AML-193 (cell line): ENCODE measurements at regions not wholly inside any gene's neighbourhood (a gene's known extent, or its start where the extent isn't known, plus 50 kb on each side); places are given as distances from the start of the nearest gene placed in this dataset.
"Not testable (repeated sequence)": the region's sequence is repeated elsewhere in the genome, so short reads cannot be mapped to it uniquely, and the experiment has no call there.

ENCODE experiments used
- DNase-seq, 2 experiments: peaks; one replicate each; lab custom pipeline; 2025; lab: John Stamatoyannopoulos, UW

DNA sequence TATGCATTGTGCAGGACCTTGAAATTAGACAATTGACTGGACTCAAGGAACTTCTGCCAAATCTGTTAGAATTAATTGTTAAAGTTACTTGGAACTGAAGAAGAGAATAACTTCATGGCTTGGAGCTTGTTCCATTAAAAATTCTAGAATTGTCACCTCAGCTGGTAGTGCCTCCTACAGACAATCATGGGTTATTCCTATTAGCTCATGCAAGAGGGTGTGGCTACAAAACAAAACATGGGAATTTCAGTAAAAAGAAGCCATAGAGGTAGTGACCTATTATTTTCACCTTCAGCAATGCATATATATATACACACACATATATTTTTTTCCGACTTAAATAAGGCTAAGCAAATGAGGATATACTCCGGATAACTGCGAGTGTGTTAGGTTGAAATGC is 181.9 kb upstream of the DTNA start:
- DNase-seq = no peak

DNA sequence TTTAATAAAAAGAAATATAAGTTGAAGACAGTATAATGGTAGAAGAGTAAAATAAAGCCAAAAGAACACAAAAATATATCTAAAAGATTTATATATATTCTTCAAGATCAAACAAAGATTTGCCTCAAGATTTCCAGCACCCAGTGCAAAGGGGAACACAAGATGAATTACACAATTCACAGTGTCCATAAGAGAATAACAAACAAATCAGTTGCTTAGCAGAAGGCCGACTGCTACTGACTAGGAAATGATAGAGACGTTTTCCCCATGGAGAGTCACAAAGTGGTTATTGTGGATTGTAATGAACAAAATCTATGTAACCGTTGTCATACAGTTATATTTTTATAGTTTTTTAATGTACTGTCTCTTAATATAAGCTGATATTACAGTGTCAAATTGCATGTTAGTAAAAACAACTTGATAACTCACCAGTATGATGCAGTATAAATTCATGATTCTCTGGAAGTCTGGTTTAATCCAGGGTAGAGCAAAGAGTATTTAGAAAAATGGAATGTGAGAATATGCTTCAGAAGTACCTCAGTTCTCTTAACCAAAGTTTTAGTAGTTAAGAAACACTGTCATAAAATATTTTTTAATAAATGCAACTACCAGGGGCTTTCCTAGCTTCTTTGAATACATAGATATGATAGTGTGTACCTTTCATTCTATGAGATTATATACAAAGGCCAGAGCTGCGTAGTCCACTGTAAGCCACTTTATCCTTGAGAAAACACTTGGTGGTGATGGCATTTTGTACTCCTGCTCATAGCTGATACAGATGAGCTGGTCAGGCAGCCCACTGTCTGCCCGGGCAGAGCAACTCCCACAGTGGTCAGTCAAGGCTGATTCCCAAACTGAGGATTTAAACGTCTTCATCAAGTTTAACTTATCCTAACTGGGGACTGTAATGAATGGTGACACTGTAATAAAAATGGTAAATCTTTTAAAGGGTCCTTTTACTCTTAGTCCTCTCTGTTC is 180.5 kb upstream of the DTNA start:
- no peak for DNase-seq

DNA sequence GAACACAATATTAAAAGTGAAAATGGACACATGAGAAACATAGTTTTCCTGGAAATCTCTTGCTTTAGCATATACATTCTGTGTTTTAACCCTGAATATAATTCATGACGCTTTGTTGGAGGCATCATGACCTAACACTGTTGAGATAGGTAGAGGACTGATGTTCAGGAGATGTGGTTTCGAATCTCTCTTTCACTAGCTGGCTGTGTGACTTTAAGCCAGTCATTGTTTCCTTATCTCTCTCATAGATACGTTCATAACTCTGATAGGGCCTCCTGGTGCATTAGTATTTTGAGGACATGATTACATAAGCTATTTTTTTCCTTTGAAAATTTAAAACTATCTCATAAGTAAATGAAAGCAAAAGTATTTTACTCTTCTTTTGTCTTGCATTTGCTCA is 179.0 kb upstream of the DTNA start:
- DNase-seq = no peak

DNA sequence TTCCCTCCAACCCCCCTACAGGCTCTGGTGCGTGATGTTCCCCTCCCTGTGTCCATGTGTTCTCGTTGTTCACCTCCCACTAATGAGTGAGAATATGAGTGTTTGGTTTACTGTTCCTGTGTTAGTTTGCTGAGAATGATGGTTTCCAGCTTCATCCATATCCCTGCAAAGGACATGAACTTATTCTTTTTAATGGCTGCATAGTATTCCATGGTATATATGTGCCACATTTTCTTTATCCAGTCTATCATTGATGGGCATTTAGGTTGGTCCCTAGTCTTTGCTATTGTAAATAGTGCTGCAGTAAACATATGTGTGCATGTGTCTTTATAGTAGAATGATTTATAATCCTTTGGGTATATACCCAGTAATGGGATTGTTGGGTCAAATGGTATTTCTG is 175.5 kb upstream of the DTNA start:
- not testable (repeated sequence) for DNase-seq

DNA sequence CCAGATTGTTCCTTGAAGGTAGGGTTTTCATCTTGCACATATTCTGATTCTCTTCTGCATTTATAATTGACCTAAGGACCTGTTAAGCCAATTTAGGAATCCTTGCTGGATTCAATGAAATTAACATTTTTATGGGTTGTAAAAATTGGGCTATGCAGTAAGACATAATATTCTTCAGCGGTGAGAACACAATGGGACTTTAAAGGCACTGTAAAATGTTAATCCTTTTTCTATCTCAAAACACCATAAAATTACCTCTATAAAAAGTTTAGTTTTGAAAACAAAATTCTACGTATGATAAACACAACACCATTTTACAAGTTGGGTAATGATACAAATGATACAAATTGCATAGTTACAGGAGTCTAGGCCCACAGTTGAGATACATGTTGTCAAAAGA is 169.2 kb upstream of the DTNA start:
- DNase-seq = no peak

DNA sequence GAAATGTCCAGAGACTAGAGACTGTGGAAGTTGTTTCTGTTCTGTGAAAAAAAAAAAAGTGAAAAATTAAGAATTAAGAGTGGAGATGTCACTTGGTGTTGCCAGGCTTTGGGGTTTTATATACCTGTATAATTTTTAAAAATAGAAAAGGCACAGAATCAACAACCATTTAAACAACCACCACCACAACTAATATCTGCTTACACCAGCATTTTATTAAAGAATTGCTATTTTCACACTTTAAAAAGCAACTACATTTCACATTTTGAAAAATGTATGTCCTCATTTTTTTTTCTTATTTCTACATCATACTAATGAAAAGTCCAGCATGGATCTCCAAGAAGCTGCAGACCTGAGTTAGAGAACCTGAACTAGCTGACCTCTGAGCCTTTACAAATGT is 167.5 kb upstream of the DTNA start:
- DNase-seq = no peak

DNA sequence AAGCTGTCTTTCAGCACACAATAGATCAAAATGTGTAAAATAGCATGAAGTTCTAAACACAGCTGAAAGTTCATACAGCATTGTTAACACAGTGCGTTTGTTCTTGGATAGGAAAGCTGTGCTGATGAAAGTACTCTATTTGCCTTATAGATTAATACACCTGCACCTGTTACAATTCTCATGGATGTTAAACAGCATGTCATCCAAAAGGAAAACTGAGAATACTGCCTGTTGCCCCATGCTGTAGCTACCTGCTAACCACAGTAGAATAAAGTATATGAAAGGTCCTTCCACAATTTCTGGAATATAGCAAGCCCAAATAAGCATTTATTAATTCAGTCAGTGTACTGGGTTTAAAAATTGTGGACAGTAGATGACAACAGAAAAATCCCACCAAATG is 166.7 kb upstream of the DTNA start:
- no peak for DNase-seq

DNA sequence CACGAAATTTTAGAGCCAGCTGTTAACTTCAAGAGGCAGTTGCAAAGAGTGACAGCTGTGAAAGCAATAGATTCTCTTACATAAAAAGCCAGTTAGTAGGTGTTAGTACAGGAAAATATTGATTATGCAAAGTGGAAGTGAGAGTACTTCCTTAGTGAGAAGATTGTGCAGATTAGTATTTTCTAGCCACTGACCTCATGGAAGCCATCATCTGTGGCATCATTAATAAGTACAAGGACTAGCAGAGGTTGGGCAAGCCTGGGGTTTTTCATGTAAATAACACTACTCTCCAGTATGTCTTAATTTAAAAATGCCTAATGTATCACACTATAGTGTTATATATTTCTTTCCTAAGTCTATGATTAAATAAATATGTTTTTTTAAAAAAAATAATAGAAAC is 166.2 kb upstream of the DTNA start:
- DNase-seq = no peak

DNA sequence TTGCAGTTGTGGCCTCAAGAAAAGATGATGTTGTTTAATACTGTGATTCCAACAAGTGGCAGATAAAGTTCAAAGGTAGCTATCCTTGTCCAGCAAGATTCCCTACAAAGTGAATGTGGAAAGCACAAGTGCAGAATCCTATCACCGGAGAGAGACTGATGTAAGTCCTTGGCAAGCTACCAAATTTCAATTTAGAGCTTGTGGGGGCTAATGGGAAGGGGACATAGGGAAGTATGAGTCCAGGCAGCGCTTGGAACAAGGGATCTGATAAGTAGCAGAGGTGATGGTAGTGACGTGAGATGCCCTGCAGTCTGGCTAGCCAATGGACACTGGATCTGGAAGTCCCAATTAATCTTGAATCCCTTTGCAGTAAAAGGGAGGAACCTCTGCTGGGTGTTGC is 165.2 kb upstream of the DTNA start:
- no peak for DNase-seq

DNA sequence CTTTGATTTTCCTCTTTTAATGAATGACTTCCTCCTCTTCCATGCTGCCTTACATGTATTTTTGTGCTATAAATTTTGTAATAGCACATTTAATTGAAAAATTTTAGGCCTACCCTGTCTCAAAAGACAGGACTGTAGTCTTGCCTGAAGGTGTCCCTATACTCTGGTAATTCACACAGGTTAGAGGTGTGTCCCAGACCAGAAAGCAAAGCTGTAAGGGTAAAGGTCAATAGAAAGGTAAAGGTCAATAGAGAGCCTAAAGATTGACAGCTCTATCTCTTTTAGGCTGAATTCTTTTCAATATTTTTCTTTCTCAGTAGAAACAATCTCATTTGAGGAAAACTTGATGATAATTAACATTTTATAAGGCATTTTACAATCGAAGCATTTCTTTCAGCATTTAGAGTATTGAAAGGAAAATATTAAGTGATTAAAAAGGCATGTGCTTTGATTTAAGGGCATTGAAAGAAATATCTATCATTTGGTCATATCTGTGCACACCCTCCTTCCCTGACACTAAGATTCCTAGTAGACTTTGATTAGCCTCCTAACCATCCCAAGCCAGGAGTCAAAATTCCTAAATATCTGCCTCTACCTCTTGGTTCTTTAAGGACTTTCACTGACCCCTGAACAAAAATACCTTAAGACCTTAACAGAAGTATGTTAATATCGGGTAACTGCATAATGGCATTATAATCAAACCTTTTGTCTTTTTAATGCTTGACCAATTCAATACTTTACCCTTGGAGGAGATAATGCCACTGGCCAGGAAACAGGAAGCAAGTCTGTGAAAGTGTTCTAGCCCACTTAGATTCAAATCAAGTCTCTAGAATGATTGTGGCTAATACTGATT is 161.8 kb upstream of the DTNA start:
- DNase-seq = no peak

DNA sequence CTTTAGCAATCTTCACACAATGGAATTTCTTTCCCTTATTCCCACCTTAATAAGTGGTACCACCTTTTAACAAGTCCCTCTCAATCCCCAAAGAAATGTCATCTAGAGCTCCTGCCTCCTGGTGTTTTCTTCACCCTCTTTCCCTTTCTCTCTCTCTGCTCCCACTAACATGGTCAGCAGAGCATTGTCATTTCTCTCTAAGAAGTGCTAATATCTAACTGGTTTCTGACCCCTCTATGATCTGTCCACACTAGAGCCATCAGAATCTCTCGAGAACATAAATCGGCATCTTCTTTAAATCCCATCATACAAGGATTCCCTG is 161.2 kb upstream of the DTNA start:
- DNase-seq = no peak

DNA sequence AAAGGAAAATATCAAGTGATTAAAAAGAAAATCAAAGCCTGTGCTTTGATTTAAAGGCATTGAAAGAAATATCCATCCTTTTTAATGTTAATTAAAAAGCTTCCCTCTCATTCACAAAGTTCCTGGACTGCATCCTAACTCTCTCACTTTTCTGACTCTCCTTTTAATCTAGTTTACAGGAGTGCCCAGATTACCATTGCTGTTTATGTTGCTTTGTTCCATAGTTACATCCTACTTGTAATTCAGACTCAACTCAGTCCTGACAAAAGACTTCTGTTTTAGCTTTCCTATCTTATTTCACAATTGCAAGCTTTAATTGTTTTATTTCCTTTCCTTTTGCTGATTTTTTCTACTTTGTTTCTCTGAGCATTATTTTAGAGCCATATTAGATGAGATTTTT is 160.7 kb upstream of the DTNA start:
- no peak for DNase-seq

DNA sequence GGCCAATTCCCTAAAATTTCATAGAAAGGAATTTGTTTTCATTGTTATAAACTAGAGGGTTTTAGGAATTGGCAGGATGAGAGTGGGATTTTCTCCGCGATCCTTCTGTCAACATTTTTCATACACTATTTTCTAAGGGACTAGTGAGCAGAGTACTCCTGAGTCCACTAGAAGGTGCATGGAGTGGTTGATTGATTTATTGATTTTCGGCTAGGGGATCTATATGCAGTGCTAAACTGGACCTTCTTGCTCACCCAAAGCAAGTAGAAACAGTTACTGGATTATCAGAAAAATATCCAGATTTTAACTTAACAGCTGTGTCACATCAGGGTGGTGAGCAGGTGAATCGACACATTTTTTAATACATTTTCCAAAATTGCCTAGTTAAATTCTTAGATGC is 159.9 kb upstream of the DTNA start:
- no peak for DNase-seq

DNA sequence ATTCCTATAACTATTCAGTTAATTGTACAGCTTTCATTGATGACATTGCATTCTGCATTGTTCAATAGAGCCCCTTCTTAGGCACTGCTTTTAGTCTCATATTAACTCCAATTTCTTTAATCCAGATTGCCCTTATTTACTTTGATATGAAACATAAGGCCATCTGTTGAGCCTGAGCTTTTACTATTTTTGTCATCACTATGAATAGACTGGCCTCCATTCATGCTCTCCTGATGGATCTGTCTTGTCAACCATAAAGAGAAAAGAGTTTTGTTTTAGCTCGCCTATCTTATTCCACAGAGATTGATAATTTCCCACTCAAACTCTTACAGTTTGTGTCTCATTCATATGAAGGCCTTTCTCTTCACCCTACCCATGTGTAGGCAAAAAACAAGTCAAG is 159.2 kb upstream of the DTNA start:
- DNase-seq = no peak

DNA sequence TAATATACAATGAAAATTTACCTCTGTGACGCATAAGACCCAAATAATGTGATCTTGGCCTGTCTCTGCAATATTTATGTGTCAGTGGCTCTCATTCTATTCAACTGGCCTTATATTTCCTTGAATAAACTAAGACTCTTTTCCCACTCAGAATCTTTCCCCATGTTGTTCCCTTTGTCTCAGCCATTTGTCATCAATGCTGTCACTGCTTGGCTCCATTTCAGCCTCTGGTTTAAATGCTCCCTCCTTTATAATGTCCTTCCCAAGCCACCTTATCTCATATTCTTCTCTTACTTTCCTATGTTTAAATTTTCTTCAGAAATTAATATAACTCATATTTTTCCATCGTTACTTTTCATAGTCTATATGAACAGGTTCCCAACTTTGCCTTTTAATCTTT is 158.3 kb upstream of the DTNA start:
- no peak for DNase-seq

DNA sequence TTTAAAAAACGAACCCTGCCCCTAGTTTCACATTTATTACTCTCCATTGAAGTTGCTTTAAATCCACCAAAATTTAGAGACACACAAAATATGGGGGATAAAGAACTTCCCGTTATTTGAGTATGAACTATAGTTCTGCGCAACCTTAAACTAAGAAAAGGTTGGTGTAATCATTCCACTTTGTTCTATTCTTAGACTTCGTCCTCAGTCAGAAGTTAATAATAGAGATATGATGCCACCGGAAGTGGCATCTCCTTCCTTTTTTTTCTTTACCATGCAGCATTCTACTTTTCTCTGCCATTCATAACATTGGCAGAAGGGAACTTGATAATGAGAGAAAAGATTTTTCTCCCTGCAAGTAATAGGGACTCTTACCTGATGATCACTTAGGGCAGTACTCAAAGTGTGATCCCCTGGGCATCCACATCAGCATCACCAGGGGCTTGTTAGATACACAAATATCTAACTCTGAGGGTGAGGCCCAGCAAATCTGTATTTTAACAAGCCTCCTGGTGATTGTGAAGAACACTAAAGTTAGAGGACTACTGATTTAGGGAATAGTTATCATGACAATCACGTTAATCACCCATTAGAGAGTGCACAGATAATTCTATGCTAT is 147.7 kb upstream of the DTNA start:
- DNase-seq = no peak

DNA sequence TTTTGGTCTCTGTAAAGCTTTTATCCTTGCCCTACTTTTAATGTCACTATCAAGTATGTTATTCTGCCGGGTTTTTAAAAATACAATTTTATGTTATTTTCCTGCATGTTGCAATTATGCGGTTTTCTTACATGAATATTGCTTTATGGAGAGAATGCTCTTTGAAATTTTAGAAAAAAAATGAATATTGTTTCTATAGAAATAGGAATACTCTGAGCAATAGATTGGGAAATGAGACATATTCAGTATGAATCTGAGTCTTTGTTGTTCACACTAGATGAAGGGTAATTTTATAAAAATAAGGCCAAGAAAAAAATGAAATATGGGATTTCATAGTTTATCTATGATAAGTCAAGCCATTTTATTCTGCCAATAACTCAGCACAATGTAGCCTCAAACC is 142.2 kb upstream of the DTNA start:
- no peak for DNase-seq

DNA sequence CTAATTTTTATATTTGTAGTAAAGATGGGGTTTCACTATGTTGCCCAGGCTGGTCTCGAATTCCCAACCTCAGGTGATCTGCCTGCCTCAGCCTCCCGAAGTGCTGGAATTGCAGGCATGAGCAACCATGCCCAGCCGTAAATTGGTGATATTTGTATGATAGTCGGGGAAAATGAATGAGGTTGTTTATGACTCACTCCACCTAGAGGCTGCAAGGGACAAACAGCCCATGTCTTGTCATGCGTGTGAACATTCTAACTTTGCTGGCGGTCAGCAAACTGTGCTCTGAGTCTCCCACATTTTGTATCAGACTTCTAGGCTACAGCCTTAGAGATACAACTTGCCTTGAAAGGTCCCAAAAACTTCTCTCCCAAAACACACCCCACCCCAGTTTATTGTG is 133.5 kb upstream of the DTNA start:
- no peak for DNase-seq

DNA sequence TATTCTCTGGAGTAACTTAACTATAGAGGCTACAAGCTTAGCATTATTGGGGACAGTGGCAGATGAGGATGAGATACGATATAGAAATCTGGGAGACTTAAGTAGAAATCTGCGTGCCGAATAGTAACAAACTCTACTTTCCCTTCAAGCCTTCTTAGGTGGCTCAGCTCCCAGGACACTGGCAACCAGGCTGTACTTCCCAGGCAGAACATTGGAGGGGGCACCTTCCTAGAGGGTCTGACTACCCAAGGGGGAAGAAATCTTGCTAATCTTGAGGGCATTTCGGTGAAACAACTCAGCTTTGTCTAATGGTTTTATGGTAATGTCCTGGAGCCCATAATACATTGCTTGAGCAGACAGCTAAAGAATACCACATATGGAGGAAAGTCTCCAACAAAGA is 126.2 kb upstream of the DTNA start:
- DNase-seq = no peak

DNA sequence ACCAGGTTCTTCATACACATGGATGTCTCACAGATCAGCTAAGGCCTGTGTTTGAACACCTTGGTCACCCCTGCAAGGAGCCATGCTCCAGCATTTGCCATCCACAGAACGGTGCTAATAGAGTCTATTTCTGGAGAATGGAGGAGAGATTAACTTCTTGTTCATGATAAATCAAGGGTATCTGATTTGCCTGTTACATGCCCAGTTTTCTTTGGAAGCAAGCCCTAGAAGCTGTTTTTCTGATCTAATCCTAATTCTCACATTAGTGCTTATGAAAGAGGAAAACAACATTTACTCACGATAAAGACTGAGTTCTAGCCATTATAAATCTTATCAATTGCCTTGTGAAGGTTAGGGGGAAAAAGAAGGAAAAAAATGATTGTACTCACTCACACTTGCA is 119.6 kb upstream of the DTNA start:
- no peak for DNase-seq

DNA sequence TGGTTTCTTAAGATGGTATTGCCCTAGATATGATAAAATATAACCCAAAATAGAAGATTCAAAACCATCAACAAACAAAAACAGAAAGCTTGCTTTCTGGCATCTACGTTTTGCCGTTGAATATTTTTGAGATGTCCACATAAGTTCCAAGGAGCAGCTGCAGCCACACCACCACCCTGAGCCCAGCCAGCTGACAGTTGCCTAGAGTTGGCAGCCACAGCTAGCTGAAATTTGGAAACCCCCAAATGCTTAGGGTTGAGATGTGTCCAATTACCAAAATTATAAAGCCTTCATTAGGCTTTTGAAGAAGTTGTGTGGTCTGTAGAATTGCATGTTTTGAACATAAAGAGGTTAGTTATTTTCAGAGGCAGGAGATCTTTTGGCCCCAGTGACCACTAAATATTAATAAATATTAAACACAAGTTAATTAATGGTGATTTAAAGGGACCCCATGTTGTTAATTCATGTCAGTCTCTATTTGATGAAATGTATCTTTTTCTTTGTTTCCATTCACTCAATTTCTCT is 118.1 kb upstream of the DTNA start:
- no peak for DNase-seq

DNA sequence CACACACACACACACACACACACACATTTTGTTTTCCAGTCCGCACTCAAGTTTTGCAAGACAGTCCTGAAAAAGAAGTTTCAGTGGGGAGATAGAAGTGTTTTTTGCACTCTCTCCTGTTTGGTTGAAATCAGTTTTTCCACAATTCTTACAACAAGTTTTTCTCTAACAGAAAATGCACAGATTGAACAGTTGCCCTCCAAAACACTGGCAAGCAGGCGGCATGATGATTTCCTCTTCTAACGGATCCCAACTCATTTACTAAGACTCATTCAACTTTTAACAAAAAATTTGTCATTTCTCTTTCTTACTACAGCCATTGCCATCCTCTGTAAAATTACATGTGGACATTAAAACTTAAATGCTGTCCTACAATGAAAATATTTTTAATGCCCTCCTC is 117.6 kb upstream of the DTNA start:
- DNase-seq = no peak

DNA sequence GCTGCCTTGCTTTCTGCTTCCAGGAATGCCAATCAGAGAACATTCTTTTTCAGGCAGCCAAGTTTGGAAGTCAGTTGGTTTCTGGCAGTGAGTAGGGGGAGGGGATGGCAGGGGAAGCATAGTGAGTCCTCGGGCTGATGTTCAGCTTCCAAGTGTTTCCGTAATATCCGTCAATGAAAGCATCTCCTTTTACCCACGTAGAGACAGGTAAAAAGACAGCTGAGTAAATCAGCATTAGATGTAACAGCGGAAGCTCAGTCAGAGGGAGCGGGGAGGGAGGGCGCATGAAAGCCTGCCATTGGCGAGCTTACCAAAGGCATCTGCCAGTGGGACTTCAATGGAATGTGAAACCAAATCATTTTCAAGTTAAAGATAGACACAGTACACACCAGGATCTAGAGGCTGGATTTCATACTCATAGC is 117.1 kb upstream of the DTNA start:
- DNase-seq = no peak
